BJ (cell line): ENCODE measurements at regions not wholly inside any gene's neighbourhood (a gene's known extent, or its start where the extent isn't known, plus 50 kb on each side); places are given as distances from the start of the nearest gene placed in this dataset.

Source experiments
- CTCF ChIA-PET: fragments of 350-600 bp; formaldehyde crosslinking; extraction: SDS; loops from one replicate; lab custom pipeline; 2021; ENCODE audit warnings: antibody characterized with exemption, inconsistent platforms; lab: Yijun Ruan, JAX
- POLR2A ChIA-PET: fragments of 300-600 bp; sonication (Branson Sonifier 250); formaldehyde crosslinking; extraction: SDS; loops from one replicate; lab custom pipeline; 2021; ENCODE audit warnings: antibody characterized with exemption; lab: Charles Lee
- DNase-seq: peaks from one replicate; pipeline ENCODE4 v3.0.0-alpha.2; 2011; ENCODE audit warnings: low read depth
- H3K27me3 ChIP-seq: 2 replicates; pipeline ENCODE4 v1.6.0; 2011; ENCODE audit warnings: low read length; ENCODE audit not compliant: control insufficient read depth, insufficient read depth
- H3K36me3 ChIP-seq: 2 replicates; pipeline ENCODE4 v1.5.1; 2011; ENCODE audit warnings: low read length; ENCODE audit not compliant: control insufficient read depth, insufficient read depth
- H3K4me3 ChIP-seq: 2 replicates; pipeline ENCODE4 v1.5.1; 2011; ENCODE audit warnings: low read depth, mild to moderate bottlenecking, control low read depth, low read length
- TF ChIP-seq, protein P1 (sequence below): IDR thresholded peaks from 2 replicates; pipeline ENCODE4 v1.5.1; 2011; ENCODE audit warnings: low read depth, mild to moderate bottlenecking, control low read depth, inconsistent platforms, low read length, moderate library complexity; ENCODE audit not compliant: insufficient read depth

- ChIA-PET CTCF (no interaction called here), POLR2A (no interaction called here)
- Histone ChIP-seq H3K36me3 (no peaks in the 10 kb centered on the region), H3K27me3 (no peaks in the 10 kb centered on the region), H3K4me3 (no peak overlapping the region)
- no peak for DNase-seq
- TF ChIP-seq, protein P1, sequence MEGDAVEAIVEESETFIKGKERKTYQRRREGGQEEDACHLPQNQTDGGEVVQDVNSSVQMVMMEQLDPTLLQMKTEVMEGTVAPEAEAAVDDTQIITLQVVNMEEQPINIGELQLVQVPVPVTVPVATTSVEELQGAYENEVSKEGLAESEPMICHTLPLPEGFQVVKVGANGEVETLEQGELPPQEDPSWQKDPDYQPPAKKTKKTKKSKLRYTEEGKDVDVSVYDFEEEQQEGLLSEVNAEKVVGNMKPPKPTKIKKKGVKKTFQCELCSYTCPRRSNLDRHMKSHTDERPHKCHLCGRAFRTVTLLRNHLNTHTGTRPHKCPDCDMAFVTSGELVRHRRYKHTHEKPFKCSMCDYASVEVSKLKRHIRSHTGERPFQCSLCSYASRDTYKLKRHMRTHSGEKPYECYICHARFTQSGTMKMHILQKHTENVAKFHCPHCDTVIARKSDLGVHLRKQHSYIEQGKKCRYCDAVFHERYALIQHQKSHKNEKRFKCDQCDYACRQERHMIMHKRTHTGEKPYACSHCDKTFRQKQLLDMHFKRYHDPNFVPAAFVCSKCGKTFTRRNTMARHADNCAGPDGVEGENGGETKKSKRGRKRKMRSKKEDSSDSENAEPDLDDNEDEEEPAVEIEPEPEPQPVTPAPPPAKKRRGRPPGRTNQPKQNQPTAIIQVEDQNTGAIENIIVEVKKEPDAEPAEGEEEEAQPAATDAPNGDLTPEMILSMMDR = no peak
Observed at GRCh38 chr1:82880506-82880905, 1079.8 kb downstream of the ADGRL2 start.

DNA sequence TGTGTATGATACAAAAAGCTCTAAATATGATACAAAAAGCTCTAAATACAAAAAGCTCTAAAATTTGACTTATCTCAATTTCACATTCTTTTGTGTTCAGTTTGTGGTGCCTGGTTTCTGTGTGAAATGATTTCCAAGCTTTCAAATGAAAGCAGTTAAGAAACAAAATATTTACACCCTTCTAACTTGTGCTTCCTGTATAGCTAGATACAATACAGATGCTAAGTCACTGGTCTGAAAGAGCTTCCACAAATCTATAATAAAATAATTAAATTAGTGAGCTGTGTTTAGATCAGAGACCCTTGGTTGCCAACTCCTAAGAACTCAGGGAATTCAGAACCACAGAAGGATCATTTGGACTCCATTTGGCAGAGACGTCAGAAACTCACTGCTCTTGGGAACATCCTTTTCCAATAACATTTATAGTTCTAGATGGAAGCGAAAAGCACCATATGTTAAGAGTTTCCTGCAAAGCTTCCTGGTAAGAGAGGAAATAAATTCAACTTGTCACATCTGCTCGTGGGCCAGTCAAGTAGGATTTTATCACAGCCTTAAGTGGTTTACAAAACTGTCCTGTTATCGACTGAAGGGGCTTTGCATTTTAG, 1079.1 kb downstream of the ADGRL2 start:
- TF ChIP-seq, protein P1 = no peak
- Histone ChIP-seq H3K36me3 (no peaks in the 10 kb centered on the region), H3K27me3 (no peaks in the 10 kb centered on the region), H3K4me3 (no peak overlapping the region)
- DNase-seq = no peak
- ChIA-PET CTCF (no interaction called here), POLR2A (no interaction called here)

GRCh38 chr1:82875170-82875569, 1074.4 kb downstream of the ADGRL2 start:
- no peak for DNase-seq
- H3K36me3 ChIP-seq = no peaks in the 10 kb centered on the region
- ChIA-PET CTCF (no interaction called here), POLR2A (no interaction called here)
- H3K4me3 ChIP-seq = no peak overlapping the region
- TF ChIP-seq, protein P1 = no peak
- no peaks in the 10 kb centered on the region for H3K27me3 ChIP-seq

DNA sequence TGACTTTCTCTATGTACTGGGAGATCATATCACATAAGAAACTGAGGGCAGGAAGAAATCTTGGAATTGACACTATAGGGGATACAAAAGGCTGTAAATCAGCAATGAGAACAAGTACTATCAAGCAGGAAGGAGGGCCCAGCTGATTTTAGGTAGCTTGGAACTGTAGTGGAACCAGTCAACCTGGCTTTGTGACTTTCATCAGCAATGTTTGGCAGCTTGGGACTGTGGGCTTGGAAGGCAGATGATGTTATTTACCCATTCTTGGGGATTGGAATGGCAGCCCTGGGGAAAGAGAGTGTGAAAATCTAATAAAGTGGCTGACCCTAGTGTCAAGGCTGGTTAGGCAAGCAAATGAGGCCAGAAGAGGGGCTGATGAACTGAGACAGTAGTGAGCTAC, 1073.3 kb downstream of the ADGRL2 start:
- POLR2A ChIA-PET = no interaction called here
- Histone ChIP-seq H3K27me3 (no peaks in the 10 kb centered on the region), H3K4me3 (no peak overlapping the region), H3K36me3 (no peaks in the 10 kb centered on the region)
- no peak for DNase-seq
- TF ChIP-seq, protein P1 = no peak
- CTCF ChIA-PET = no interaction called here

- POLR2A ChIA-PET = no interaction called here
- H3K4me3 ChIP-seq = no peak overlapping the region
- TF ChIP-seq, protein P1 = no peak
- DNase-seq = no peak
- H3K27me3 ChIP-seq = no peaks in the 10 kb centered on the region
- CTCF ChIA-PET = no interaction called here
- H3K36me3 ChIP-seq = no peaks in the 10 kb centered on the region
Observed at GRCh38 chr1:82870332-82870731, 1069.6 kb downstream of the ADGRL2 start.
